ENCODE measurements at regions not wholly inside any gene's neighbourhood (a gene's known extent, or its start where the extent isn't known, plus 50 kb on each side); places are given as distances from the start of the nearest gene placed in this dataset.

DNA sequence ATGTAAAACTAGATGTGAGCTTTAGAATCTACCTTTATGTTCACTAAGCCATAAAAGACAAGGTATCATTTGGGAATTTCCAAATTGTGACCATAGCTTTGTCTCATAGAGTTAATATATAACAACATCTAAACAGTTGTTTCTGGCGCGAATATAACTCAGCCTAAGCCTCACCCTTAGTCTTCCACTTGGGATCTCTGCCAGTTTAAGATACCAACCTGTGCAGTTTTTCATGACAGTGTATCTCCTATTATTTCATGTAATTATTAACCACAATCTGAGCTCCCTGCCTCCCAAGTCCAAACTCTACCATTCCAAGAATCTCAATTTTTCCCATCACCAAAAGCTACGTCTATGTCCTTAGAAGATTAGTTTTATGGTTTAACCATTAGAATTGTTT, 572.5 kb upstream of the ISX start:
- in situ Hi-C loops (cut with HindIII; ENCODE audit: low sequenced_read_pairs) = no loop called here
- no peak for DNase-seq (ENCODE audit: low spot score)

DNA sequence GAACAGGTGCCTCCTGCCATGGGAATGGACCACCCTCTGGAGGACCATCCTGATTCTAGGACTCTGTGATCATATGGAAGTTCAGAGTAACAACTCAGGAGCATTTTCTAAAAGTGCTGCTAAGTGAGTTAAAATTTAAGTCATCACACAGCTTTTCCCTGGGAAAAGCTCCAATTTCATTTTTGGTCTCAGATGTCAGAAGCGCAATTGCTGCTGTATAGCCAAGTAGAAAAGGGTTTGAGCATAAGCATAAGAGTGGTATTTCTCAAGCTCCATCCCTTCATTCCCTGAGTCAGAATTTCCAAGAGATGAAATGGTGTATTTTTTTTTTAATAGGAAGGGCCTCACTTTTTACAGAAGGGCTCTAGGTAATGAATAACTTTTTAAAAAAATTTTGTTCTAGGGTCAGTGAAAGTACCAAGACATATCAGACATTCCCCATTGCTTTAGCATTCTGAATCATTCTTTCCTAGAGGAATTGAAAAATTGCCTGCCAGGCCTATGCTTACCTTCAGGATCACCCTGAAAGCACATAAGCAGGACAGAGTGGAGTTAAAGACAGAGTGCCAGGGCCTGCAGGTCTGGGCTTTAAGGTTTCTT, 564.5 kb upstream of the ISX start:
- in situ Hi-C loops (cut with HindIII; ENCODE audit: low sequenced_read_pairs) = no loop called here
- no peak for DNase-seq (ENCODE audit: low spot score)

DNA sequence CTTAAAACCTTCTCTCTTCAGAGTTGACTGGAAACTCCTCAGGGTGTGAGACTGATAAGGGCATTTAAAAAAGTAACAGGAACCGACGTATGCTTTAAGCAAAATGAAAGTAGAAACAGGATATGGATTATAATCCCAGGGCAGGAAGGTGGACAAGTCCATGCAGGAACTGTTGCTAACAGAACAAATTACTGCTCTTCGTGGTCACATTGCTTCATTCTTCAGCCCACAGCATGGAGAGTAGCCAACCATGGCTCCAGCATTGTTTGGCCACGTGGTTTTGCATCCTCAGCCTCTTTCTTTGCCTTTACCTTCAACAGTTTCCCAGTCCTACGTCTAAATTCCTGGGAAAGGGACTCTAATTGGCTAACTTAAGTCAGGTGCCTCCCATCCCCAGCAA, 563.1 kb upstream of the ISX start:
- no peak for DNase-seq (ENCODE audit: low spot score)
- in situ Hi-C loops (cut with HindIII; ENCODE audit: low sequenced_read_pairs) = no loop called here

DNA sequence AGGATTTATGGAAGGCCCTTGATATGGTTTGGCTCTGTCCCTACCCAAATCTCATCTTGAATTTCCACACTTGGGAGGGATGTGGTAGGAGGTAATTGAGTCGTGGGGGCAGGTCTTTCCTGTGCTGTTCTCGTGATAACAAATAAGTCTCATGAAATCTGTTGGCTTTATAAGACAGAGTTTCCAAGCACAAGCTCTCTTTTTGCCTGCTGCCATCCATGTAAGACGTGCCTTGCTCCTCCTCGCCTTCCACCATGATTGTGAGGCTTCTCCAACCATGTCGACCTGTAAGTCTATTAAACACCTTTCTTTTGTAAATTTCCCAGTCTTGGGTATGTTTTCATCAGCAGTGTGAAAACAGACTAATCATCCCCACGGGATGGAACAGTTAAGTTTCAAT, 557.2 kb upstream of the ISX start:
- DNase-seq (ENCODE audit: low spot score) = no peak
- in situ Hi-C loops (cut with HindIII; ENCODE audit: low sequenced_read_pairs) = no loop called here

DNA sequence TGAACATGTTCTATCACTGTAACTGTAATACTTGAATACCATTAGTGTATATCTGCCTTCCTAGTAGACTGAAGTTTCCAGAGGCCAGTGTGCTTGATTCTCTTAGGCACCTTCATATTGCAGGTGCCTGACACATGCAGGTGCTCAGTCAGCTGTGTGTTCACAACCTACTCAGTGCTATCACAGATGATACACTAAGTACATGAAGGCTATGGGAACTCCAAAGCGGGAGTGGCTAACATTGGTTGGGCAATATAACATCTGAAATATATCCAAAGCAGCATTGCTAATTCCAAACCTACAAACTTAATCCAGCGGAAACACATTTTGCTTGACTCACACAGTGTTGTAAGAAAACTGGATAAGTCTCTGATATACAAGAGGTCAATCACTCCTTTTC, 539.3 kb upstream of the ISX start:
- in situ Hi-C loops (cut with HindIII; ENCODE audit: low sequenced_read_pairs) = no loop called here
- DNase-seq (ENCODE audit: low spot score) = no peak

DNA sequence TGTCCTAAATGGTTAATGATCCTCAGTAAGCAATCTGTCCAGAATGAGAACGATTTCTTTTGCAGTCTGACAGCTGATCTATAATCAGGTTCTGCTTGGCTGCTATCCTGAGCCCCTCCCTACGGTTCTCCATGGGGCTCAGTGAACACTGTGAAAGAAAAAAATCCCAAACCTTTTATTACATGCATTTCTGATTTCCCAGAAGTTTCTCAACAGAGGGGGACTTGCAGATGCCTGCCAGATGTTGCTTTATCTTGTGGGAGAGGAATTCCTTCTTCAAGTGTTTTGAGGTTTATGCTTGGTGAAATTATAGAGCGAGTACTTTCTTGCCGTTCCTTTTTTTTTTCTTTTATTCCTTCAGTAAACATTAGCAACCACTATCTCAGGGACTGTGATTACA, 531.9 kb upstream of the ISX start:
- no peak for DNase-seq (ENCODE audit: low spot score)
- in situ Hi-C loops (cut with HindIII; ENCODE audit: low sequenced_read_pairs) = no loop called here

DNA sequence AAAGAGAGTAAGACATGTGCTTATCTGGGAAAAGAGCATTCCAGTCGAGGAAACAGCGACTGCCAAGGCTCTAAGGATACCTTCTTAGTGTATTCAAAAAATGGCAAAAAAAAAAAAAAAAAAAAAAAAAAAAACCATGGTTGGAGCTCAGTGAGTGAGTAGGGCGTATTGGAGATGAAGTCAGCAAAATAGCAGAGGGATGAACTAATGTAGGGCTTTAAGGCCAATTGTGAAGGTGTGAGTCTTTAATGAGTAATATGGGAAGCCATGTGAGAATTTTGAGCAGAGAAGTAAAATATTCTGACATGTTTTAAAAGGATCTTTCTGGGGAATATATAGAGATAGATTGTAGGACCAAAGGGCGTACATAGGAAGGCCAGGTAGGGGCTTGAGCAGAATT, 498.6 kb upstream of the ISX start:
- in situ Hi-C loops (cut with HindIII; ENCODE audit: low sequenced_read_pairs) = no loop called here
- DNase-seq (ENCODE audit: low spot score) = no peak

DNA sequence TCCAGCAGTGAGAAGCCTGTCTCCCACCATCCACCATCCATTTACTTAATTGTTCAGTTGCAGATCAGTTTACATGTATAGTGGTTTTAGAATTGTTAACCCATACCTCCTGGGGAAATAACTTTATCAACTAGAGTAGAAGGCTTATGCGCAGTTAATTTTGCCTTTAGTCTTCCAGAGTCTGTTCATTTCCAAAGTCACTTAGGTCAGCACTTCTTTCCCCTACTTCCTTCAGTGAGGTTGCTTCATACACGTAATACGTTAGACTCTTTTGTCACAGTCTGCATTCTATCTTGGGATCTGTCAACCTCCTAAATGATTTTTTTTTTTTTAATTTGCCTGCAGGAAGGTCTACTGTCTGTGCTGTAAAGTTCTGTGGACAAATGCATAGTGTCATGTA, 495.6 kb upstream of the ISX start:
- no peak for DNase-seq (ENCODE audit: low spot score)
- in situ Hi-C loops (cut with HindIII; ENCODE audit: low sequenced_read_pairs) = no loop called here

DNA sequence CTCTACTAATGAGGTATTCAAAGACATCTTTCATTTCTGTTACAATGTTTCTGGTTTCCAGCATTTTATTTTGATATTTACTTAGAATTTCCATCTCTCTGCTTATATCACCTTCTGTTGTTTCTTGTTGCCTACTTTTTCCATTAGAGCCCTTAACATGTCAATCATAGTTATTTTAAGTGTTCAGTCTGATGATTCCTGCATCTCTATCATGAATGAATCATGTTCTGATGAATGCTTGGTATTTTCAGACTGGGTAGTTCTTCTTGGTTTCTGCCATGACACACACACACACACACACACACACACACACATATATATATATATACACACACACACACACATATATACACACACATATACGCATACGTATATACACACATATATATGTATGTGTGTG, 486.4 kb upstream of the ISX start:
- DNase-seq (ENCODE audit: low spot score) = no peak
- in situ Hi-C loops (cut with HindIII; ENCODE audit: low sequenced_read_pairs) = no loop called here

DNA sequence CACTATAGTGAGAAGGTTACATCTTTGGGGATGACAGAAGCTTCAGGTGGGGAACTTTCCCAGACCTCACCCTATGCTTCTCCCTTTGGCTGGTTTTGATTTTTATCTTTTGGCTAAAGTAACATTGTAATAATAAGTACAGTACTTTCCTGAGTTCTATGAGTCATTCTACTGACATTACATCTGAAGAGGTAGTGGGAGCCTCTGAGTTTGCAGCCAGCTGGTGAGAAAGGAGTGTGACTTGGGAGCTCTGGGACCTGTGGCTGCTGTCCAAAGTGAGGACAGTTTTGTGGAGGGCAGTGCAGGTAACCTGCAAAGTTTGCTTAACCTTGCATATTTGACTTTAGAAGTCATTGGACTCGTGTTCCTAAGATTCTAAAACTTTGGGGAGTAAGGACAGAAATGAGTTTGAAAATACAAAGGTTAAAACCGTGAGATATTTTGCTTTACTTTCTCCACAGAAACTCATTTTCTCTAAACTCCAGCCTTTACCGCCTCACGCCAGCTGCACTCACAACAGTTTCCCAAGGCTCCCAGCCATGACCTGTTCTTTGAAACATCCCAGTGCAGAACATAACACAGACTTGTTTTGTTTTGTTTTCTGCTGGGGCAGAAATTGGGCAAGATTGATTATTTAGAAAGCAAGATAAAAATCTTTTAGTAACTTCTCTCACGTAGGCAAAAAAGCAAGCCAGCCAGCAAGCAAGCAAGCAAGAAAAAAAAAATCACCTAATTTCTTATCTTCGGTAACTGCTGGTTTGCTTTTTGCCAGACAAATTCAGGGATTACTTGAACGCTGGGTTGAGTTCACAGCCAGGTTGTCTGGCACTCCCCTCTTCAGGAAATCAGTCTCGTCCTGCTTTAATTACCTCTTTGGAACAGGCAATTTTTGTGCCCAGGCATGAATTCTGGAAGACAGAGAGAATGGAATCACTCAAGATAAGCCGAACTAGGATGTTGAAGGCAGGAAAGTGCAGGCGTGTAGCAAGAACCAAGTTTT, 478.3 kb upstream of the ISX start:
- in situ Hi-C loops (cut with HindIII; ENCODE audit: low sequenced_read_pairs) = no loop called here
- no peak for DNase-seq (ENCODE audit: low spot score)

DNA sequence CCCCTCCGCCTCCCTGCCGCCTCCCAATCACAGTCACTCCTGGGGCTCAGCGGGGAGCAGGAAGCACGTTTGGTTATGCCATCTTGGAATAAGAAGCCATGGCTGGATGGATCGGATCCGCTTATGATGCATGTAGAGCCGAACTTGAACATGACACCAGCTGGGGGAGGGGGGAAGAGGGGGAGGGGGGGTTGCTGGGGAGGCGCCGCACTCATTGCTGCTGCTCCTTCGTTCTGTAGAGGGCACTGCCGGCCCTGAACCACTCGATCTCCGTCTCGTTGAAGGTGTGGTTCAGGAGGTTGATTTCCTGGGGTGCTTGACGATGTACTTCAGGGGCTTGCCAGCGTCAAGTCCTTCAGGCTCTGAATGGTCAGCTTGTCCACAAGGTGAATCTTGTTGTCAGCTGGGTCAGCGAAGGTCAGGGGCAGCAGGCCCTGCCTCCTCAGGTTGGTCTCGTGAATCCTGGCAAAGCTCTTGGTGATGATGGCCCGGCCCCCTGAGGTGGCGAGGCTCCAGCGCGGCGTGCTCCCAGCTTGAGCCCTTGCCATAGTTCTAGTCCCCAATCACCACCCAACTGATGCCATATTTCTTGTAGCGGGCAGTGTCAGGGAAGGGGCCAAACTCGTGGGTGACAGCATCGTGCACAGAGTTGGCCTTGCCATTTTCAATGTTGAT, 476.9 kb upstream of the ISX start:
- in situ Hi-C loops (cut with HindIII; ENCODE audit: low sequenced_read_pairs) = no loop called here
- no peak for DNase-seq (ENCODE audit: low spot score)

DNA sequence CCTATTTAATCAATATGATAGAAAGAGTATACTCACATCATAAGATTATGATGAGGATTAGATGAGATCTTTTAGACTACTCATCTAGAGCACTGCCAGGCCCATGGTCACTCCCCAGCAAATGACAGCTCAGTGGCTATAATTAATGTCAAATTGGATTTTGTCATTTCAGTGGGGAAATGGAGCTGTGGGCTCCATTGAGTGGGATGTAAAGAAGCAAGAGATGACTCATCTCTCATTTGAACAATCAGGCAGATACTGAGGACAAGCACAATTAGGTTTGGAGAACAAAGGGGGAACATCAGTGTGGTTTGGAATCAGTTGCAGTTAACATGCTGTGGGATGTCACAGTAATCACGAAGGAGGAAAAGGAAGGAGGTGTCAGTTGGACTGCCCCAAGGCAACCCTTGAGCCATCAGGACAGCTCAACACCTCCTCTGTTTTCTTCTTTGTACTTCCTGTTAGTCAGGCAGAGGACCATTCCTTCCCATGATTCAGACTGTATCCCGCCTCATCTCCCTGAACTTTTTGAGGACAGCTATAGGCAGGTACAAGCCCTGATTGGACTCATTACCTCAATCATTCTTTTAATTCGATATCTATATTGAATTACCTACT, 473.7 kb upstream of the ISX start:
- no peak for DNase-seq (ENCODE audit: low spot score)
- in situ Hi-C loops (cut with HindIII; ENCODE audit: low sequenced_read_pairs) = no loop called here

DNA sequence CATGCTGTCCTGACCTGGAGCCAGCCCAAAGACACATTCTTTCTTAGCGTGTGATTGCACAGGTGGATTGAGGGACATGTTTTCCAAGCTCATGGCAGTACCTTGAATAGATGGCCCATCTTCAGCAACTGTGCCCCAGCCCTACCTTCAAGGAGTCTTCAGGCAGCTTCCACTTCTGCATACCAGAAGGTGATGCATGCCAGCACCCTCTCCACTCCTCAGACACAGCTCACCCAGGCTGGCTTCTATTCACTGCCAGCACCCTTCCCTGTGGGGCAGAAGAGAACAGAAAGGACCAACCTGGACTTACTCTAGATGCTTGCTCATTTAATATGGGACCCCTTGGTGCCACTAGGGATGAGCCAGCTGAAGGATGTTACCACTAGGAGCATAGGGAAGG, 466.4 kb upstream of the ISX start:
- DNase-seq (ENCODE audit: low spot score) = no peak
- in situ Hi-C loops (cut with HindIII; ENCODE audit: low sequenced_read_pairs) = no loop called here

DNA sequence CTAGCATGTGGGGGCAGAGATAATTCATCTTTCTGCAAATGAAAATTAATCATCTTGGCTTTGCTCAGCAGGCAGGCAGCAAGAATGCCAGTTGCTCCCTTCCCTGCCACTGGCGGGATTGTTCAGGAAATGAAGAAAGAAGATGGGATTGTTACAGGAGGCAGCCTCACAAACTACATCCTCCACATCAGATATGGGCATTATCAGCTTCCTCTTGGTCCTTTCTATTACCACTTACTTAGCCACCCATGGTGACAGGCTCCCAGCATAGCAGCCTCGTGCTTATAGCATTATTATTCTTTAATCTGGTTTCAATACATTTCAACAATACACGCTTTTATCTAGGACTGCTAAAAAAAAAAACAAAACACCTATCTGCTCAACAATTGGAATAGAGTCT, 461.6 kb upstream of the ISX start:
- DNase-seq (ENCODE audit: low spot score) = no peak
- in situ Hi-C loops (cut with HindIII; ENCODE audit: low sequenced_read_pairs) = no loop called here

DNA sequence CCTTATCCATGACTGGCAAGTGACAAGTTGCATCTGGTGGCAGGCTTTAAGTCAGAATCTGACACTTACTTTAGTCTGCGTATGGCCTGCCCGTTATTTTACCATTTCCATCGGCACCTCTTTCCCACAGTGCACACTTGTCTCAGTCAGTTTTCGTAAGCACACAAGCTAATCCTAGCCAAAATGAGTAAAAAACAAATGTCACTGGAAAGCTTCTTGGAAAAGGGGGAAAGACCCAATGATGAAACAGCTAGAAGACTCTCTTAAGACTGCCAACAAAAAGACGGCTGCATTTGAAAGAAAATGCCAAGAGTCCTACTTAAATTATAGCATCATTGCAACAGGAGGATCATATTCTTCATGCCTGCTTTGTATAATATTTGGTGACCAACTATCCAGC, 457.9 kb upstream of the ISX start:
- in situ Hi-C loops (cut with HindIII; ENCODE audit: low sequenced_read_pairs) = no loop called here

DNA sequence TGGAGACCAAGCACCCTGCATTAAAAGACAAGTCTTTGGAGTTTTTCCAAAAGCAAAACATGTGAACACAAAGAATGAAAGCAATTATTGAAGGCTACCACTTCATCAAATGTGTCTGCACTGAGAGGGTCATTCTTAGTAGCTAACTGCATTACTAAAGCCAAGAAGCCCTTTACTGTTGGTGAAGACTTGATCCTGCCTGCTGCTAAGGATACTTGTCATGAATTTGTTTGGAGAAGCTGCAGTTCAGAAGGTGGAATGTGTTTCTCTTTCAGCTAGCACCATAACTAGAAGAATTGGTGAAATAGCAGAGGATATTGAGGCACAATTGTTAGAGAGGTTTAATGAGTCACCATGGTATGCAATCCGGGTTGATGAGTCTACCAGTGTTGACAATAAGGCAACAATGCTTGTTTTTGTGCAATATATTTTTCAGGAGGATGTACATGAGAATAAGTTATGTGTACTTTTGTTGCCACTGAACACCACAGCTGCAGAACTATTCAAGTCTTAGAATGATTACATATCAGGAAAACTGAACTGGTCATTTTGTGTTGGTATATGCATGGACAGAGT, 457.3 kb upstream of the ISX start:
- in situ Hi-C loops (cut with HindIII; ENCODE audit: low sequenced_read_pairs) = no loop called here

More for the DNA sequence above, 457.9 kb upstream of the ISX start:
- no peak for DNase-seq (ENCODE audit: low spot score)

DNA sequence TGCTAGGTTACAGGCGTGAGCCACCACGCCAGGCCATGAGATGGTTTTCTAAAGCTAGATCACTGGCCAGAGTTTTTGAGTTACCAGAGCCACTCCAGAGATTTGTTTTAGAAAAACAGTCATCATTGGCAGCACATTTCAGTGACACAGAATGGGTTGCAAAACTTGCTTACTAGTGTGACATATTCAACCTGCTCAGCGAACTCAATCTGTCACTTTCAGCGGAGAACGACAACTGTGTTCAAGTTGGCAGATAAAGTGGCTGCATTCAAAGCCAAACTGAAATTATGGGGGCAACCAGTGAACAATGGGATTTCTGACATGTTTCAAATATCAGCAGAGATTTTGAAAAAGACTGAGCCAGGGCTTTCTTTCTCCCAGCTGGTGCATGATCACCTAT, 456.3 kb upstream of the ISX start:
- no peak for DNase-seq (ENCODE audit: low spot score)
- in situ Hi-C loops (cut with HindIII; ENCODE audit: low sequenced_read_pairs) = no loop called here

More for the DNA sequence above, 457.3 kb upstream of the ISX start:
- no peak for DNase-seq (ENCODE audit: low spot score)

DNA sequence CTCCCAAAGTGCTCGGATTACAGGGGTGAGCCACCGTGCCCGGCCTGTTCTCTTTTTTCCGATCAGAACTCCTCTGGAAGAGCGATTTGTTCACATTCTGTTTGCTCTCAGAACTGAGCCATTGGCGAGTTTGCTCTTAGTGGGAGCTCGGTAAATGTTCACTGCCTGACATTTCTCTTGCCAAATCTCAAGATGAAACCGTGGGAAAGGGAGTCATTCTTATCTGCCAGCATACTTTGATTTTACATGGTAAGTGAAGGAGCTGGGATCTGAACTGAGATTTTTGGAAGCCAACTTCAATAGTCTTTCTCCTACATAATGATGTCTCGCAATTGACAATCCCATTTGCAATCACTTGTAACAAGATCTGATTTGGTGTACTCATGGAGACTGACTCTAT, 445.8 kb upstream of the ISX start:
- in situ Hi-C loops (cut with HindIII; ENCODE audit: low sequenced_read_pairs) = no loop called here
- DNase-seq (ENCODE audit: low spot score) = no peak

DNA sequence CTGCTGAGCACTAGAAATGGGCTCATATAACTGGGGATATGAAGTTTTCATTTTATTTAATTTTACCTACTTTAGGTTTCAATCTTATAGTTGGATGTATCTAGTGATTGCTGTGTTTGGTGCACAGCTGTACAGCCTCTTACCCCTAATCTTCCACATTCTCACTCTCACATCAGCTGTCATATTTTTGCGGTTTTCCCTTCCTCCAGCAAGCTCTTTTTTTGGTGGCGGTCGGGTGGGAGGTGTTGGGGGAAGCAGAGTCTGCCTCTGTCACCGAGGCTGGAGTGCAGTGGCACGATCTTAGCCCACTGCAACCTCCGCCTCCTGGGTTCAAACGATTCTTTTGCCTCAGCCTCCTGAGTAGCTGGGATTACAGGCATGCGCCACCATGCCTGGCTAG, 445.1 kb upstream of the ISX start:
- in situ Hi-C loops (cut with HindIII; ENCODE audit: low sequenced_read_pairs) = no loop called here
- DNase-seq (ENCODE audit: low spot score) = no peak

DNA sequence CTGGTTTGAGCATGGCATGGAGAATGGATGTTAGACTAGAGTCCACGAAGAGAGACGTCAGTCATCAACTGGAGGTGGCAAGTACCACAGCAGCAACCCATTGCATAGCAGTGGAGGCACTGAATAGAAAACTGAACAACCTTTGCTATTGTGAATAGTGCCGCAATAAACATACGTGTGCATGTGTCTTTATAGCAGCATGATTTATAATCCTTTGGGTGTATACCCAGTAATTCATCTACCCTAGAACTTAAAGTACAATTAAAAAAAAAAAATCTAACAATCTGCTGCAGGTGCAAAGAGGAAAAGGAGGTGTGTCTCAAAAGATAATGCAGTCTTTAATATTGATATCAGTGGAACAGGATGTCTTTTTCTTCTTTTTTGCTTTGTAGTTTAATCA, 443.4 kb upstream of the ISX start:
- DNase-seq (ENCODE audit: low spot score) = no peak
- in situ Hi-C loops (cut with HindIII; ENCODE audit: low sequenced_read_pairs) = no loop called here

Measured in G401 (cell line).